ENCODE measurements at regions not wholly inside any gene's neighbourhood (a gene's known extent, or its start where the extent isn't known, plus 50 kb on each side); places are given as distances from the start of the nearest gene placed in this dataset.

DNA sequence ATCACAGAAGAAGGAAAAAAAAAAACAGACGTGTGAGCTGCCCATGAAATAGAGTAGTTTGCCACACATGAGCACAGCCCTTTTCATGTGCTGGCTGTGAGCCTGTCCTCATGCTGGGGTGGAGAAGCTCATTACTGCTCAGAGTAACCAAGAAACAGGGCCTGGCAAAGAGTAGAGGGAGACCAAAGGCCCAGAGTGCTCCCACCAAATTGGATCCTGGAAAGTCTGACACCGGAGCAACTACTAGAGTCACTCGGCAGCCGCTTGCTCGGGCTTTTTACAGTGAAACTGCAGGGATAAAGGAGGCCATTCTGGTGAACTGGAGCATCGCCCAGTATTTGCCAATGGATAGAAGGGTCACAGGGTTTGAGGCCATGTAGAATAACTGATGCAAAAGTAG lies 64.4 kb upstream of the BARHL2 start:
- no peak for DNase-seq
- Histone ChIP-seq H3K4me2 (ENCODE audit: insufficient read depth, low read length) (no peak overlapping the region), H3K79me2 (ENCODE audit: insufficient read depth, low read length) (no peaks in the 10 kb centered on the region), H4K20me1 (ENCODE audit: insufficient read depth, low read length) (no peaks in the 10 kb centered on the region), H3K27me3 (ENCODE audit: insufficient read depth, low read length, poor library complexity) (no peaks in the 10 kb centered on the region), H3K9ac (ENCODE audit: low read depth, low read length) (no peak overlapping the region), H3K9me3 (ENCODE audit: insufficient read depth, low read length, severe bottlenecking) (no peaks in the 10 kb centered on the region), H2AFZ (ENCODE audit: low read depth, low read length) (no peak overlapping the region), H3K4me1 (ENCODE audit: insufficient read depth, low read length) (no peaks in the 10 kb centered on the region), H3K4me3 (ENCODE audit: low read depth in 1 of 2, low read length in 2 of 2) (no peak overlapping the region), H3K27ac (ENCODE audit: low read length) (no peak overlapping the region), H3K36me3 (ENCODE audit: insufficient read depth, low read length) (no peaks in the 10 kb centered on the region)
- ATAC-seq (ENCODE audit: insufficient read depth, low read depth): no peak
- TF ChIP-seq EZH2 (IDR thresholded peaks at IDR 0.05; ENCODE audit: borderline replicate concordance, low read depth, low read length, severe bottlenecking): no peak
- TF ChIP-seq, protein P1, sequence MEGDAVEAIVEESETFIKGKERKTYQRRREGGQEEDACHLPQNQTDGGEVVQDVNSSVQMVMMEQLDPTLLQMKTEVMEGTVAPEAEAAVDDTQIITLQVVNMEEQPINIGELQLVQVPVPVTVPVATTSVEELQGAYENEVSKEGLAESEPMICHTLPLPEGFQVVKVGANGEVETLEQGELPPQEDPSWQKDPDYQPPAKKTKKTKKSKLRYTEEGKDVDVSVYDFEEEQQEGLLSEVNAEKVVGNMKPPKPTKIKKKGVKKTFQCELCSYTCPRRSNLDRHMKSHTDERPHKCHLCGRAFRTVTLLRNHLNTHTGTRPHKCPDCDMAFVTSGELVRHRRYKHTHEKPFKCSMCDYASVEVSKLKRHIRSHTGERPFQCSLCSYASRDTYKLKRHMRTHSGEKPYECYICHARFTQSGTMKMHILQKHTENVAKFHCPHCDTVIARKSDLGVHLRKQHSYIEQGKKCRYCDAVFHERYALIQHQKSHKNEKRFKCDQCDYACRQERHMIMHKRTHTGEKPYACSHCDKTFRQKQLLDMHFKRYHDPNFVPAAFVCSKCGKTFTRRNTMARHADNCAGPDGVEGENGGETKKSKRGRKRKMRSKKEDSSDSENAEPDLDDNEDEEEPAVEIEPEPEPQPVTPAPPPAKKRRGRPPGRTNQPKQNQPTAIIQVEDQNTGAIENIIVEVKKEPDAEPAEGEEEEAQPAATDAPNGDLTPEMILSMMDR (IDR thresholded peaks at IDR 0.05; ENCODE audit: borderline replicate concordance, extremely low read depth, low read length, poor library complexity, severe bottlenecking): no peak

DNA sequence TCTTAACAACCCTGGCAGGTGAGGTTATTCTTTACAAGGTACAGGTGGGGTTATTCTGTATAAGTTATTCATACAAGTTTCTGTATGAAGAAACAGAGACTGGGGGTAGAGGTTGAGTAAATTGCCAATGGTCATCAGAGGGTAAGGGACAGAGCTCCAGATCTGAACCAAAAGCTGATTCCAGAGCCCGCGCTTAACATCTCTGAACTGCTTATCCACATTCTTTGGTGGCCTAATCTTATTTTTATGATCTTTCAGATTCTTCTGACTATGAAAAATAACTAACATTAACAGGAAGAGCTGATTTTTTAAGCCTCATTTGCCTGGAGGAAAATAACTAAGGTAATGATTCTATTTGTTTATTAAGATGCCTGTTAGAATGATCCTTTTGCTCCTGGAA lies 63.9 kb upstream of the BARHL2 start:
- no peak overlapping the region for H3K27ac ChIP-seq (ENCODE audit: low read length)
- no peak overlapping the region for H3K9ac ChIP-seq (ENCODE audit: low read depth, low read length)
- H3K4me2 ChIP-seq (ENCODE audit: insufficient read depth, low read length): no peak overlapping the region
- no peaks in the 10 kb centered on the region for H3K79me2 ChIP-seq (ENCODE audit: insufficient read depth, low read length)
- no peaks in the 10 kb centered on the region for H3K27me3 ChIP-seq (ENCODE audit: insufficient read depth, low read length, poor library complexity)
- no peak for TF ChIP-seq EZH2 (IDR thresholded peaks at IDR 0.05; ENCODE audit: borderline replicate concordance, low read depth, low read length, severe bottlenecking)
- TF ChIP-seq, protein P1 (IDR thresholded peaks at IDR 0.05; ENCODE audit: borderline replicate concordance, extremely low read depth, low read length, poor library complexity, severe bottlenecking): no peak
- no peak overlapping the region for H3K4me3 ChIP-seq (ENCODE audit: low read depth in 1 of 2, low read length in 2 of 2)
- no peaks in the 10 kb centered on the region for H3K36me3 ChIP-seq (ENCODE audit: insufficient read depth, low read length)
- DNase-seq: no peak
- no peaks in the 10 kb centered on the region for H4K20me1 ChIP-seq (ENCODE audit: insufficient read depth, low read length)
- H2AFZ ChIP-seq (ENCODE audit: low read depth, low read length): no peak overlapping the region
- H3K4me1 ChIP-seq (ENCODE audit: insufficient read depth, low read length): no peaks in the 10 kb centered on the region
- no peaks in the 10 kb centered on the region for H3K9me3 ChIP-seq (ENCODE audit: insufficient read depth, low read length, severe bottlenecking)
- no peak for ATAC-seq (ENCODE audit: insufficient read depth, low read depth)

DNA sequence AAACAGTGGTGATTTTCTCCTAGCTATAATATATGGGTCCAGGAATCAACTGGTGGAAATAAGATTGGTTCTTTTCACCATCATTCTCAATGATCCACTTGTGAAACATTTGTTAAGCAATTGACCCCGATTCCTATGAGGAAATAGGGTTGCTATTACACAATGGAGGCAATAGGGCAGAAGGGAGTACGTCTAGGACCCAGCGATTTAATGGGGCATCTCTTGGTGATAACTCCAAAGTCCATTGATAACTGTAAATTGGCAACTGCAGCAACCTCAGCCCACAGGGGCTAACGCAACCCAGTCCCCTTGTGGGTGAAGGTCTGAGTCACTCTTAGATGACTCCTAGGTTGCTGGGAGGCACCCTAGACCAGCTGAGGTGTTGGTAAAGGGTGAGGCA lies 62.5 kb upstream of the BARHL2 start:
- no peak overlapping the region for H3K9ac ChIP-seq (ENCODE audit: low read depth, low read length)
- H3K36me3 ChIP-seq (ENCODE audit: insufficient read depth, low read length): no peaks in the 10 kb centered on the region
- DNase-seq (no peak), ATAC-seq (ENCODE audit: insufficient read depth, low read depth) (no peak)
- no peaks in the 10 kb centered on the region for H4K20me1 ChIP-seq (ENCODE audit: insufficient read depth, low read length)
- TF ChIP-seq, protein P1 (IDR thresholded peaks at IDR 0.05; ENCODE audit: borderline replicate concordance, extremely low read depth, low read length, poor library complexity, severe bottlenecking): no peak
- no peak for TF ChIP-seq EZH2 (IDR thresholded peaks at IDR 0.05; ENCODE audit: borderline replicate concordance, low read depth, low read length, severe bottlenecking)
- H3K79me2 ChIP-seq (ENCODE audit: insufficient read depth, low read length): no peaks in the 10 kb centered on the region
- H3K4me1 ChIP-seq (ENCODE audit: insufficient read depth, low read length): no peaks in the 10 kb centered on the region
- H3K27me3 ChIP-seq (ENCODE audit: insufficient read depth, low read length, poor library complexity): no peaks in the 10 kb centered on the region
- H2AFZ ChIP-seq (ENCODE audit: low read depth, low read length): no peak overlapping the region
- no peak overlapping the region for H3K4me2 ChIP-seq (ENCODE audit: insufficient read depth, low read length)
- no peak overlapping the region for H3K4me3 ChIP-seq (ENCODE audit: low read depth in 1 of 2, low read length in 2 of 2)
- no peak overlapping the region for H3K27ac ChIP-seq (ENCODE audit: low read length)
- no peaks in the 10 kb centered on the region for H3K9me3 ChIP-seq (ENCODE audit: insufficient read depth, low read length, severe bottlenecking)

DNA sequence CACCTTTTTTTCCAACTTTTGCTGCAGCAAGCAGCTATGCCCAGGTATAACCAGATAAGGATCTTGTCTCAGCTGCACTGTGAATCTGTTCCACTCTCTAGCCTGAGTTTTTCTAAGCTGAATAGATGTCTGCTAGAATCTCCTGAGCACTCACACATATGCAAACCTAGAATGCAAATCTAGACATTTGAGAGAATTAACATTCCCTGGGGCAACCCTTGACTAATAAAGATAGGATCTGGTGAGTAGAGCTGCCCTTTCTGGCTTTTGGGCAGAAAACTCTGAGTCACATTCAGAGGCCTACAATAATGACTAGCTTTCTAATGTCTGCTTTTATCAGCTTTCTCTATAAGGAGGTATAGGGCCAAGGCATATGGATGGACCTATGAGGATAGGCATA lies 61.4 kb upstream of the BARHL2 start:
- Histone ChIP-seq H3K36me3 (ENCODE audit: insufficient read depth, low read length) (no peaks in the 10 kb centered on the region), H4K20me1 (ENCODE audit: insufficient read depth, low read length) (no peaks in the 10 kb centered on the region), H3K4me2 (ENCODE audit: insufficient read depth, low read length) (no peak overlapping the region), H3K4me1 (ENCODE audit: insufficient read depth, low read length) (0 out of 2 replicates have a peak, but pooled peaks cover 3% of the 10 kb centered on the region), H3K9me3 (ENCODE audit: insufficient read depth, low read length, severe bottlenecking) (no peaks in the 10 kb centered on the region), H3K4me3 (ENCODE audit: low read depth in 1 of 2, low read length in 2 of 2) (no peak overlapping the region), H2AFZ (ENCODE audit: low read depth, low read length) (no peak overlapping the region), H3K9ac (ENCODE audit: low read depth, low read length) (no peak overlapping the region), H3K27me3 (ENCODE audit: insufficient read depth, low read length, poor library complexity) (no peaks in the 10 kb centered on the region), H3K27ac (ENCODE audit: low read length) (no peak overlapping the region), H3K79me2 (ENCODE audit: insufficient read depth, low read length) (no peaks in the 10 kb centered on the region)
- ATAC-seq (ENCODE audit: insufficient read depth, low read depth) (no peak), DNase-seq (no peak)
- TF ChIP-seq EZH2 (IDR thresholded peaks at IDR 0.05; ENCODE audit: borderline replicate concordance, low read depth, low read length, severe bottlenecking): no peak
- TF ChIP-seq, protein P1 (IDR thresholded peaks at IDR 0.05; ENCODE audit: borderline replicate concordance, extremely low read depth, low read length, poor library complexity, severe bottlenecking): no peak

Measured in DND-41 (cell line).